MM.1S (cell line): ENCODE measurements at regions not wholly inside any gene's neighbourhood (a gene's known extent, or its start where the extent isn't known, plus 50 kb on each side); places are given as distances from the start of the nearest gene placed in this dataset.
"Not testable (repeated sequence)": the region's sequence is repeated elsewhere in the genome, so short reads cannot be mapped to it uniquely, and the experiment has no call there.

Experiments
- DNase-seq: peaks from one replicate; pipeline ENCODE4 v3.0.0-alpha.2; 2015
- H2AFZ ChIP-seq: fragments of 300-600 bp; sonication (generic); 2 replicates; pipeline ENCODE4 v1.6.0; 2016; ENCODE audit warnings: antibody characterized with exemption, low read length
- H3F3A ChIP-seq: fragments of 300-600 bp; sonication (generic); 2 replicates; pipeline ENCODE4 v1.6.1; 2016; ENCODE audit warnings: mild to moderate bottlenecking, antibody characterized with exemption, low read length, moderate library complexity, mixed read lengths; ENCODE audit not compliant: insufficient read depth
- H3K27ac ChIP-seq: fragments of 300-600 bp; sonication (generic); 2 replicates; pipeline ENCODE4 v1.5.1; 2016; ENCODE audit warnings: mild to moderate bottlenecking, low read length
- H3K27me3 ChIP-seq: fragments of 300-600 bp; sonication (generic); replicated peaks from 2 replicates; pipeline ENCODE4 v1.6.0; 2016; ENCODE audit warnings: low read length; ENCODE audit not compliant: insufficient read depth
- H3K36me3 ChIP-seq: fragments of 300-600 bp; sonication (generic); replicated peaks from 2 replicates; pipeline ENCODE4 v1.6.1; 2016; ENCODE audit warnings: mild to moderate bottlenecking, low read length, mixed read lengths; ENCODE audit not compliant: insufficient read depth
- H3K4me1 ChIP-seq: fragments of 300-600 bp; sonication (generic); 2 replicates; pipeline ENCODE4 v1.6.1; 2016; ENCODE audit warnings: low read length, mixed read lengths
- H3K4me2 ChIP-seq: fragments of 300-600 bp; sonication (generic); 2 replicates; pipeline ENCODE4 v1.6.0; 2016; ENCODE audit warnings: low read depth, low read length
- H3K4me3 ChIP-seq: fragments of 300-600 bp; sonication (generic); 2 replicates; pipeline ENCODE4 v1.5.1; 2016; ENCODE audit warnings: low read length, mixed read lengths
- H3K79me2 ChIP-seq: fragments of 300-600 bp; sonication (generic); 2 replicates; pipeline ENCODE4 v1.6.1; 2016; ENCODE audit warnings: mixed run types, low read length, mixed read lengths
- H3K9ac ChIP-seq: fragments of 300-600 bp; sonication (generic); 2 replicates; pipeline ENCODE4 v1.6.1; 2016; ENCODE audit warnings: low read length, mixed read lengths
- H3K9me2 ChIP-seq: fragments of 300-600 bp; sonication (generic); replicated peaks from 2 replicates; pipeline ENCODE4 v1.6.1; 2016; ENCODE audit warnings: mild to moderate bottlenecking, low read length, mixed read lengths; ENCODE audit not compliant: insufficient read depth
- H3K9me3 ChIP-seq: fragments of 300-600 bp; sonication (generic); replicated peaks from 2 replicates; pipeline ENCODE4 v1.6.1; 2016; ENCODE audit warnings: mild to moderate bottlenecking, low read length, mixed read lengths; ENCODE audit not compliant: insufficient read depth
- H4K20me1 ChIP-seq: fragments of 300-600 bp; sonication (generic); 2 replicates; pipeline ENCODE4 v1.6.1; 2016; ENCODE audit warnings: mild to moderate bottlenecking, low read length, moderate library complexity, mixed read lengths; ENCODE audit not compliant: insufficient read depth
- CTCF ChIP-seq: fragments of 300-600 bp; sonication (generic); IDR thresholded peaks from 2 replicates; pipeline ENCODE4 v1.5.1; 2016; ENCODE audit warnings: antibody characterized with exemption, low read length, mixed read lengths
- EZH2 ChIP-seq: fragments of 300-600 bp; sonication (generic); optimal IDR thresholded peaks from 2 replicates; pipeline ENCODE3; 2017; ENCODE audit warnings: low read depth, mild to moderate bottlenecking, antibody characterized with exemption, low read length, mixed read lengths
- EZH2phosphoT487 ChIP-seq: fragments of 300-600 bp; sonication (generic); IDR thresholded peaks from 2 replicates; pipeline ENCODE4 v1.6.1; 2018; ENCODE audit warnings: antibody characterized with exemption, low read length

- Histone ChIP-seq H3K9me2 (no peaks in the 10 kb centered on the region), H3F3A (no peaks in the 10 kb centered on the region), H4K20me1 (no peaks in the 10 kb centered on the region), H2AFZ (no peak overlapping the region), H3K4me2 (no peak overlapping the region), H3K9me3 (no peaks in the 10 kb centered on the region), H3K79me2 (no peaks in the 10 kb centered on the region), H3K27ac (no peak overlapping the region), H3K4me1 (no peaks in the 10 kb centered on the region), H3K36me3 (no peaks in the 10 kb centered on the region), H3K27me3 (no peaks in the 10 kb centered on the region), H3K9ac (no peak overlapping the region), H3K4me3 (no peak overlapping the region)
- DNase-seq = no peak
- TF ChIP-seq EZH2phosphoT487 (no peak), CTCF (no peak), EZH2 (no peak)
Measured at GRCh38 chr16:48059936-48060335, 95.9 kb downstream of the ABCC12 start.

GRCh38 chr16:48059190-48059589 lies 96.6 kb downstream of the ABCC12 start:
- not testable (repeated sequence) for H3K4me3 ChIP-seq, H3F3A ChIP-seq, H3K27ac ChIP-seq, H3K27me3 ChIP-seq, H3K4me1 ChIP-seq, H3K79me2 ChIP-seq, H4K20me1 ChIP-seq, H3K36me3 ChIP-seq, DNase-seq, H3K4me2 ChIP-seq, H2AFZ ChIP-seq, H3K9me3 ChIP-seq, H3K9ac ChIP-seq, H3K9me2 ChIP-seq

- H3F3A ChIP-seq = no peaks in the 10 kb centered on the region
- no peaks in the 10 kb centered on the region for H3K4me1 ChIP-seq
- H3K79me2 ChIP-seq = no peaks in the 10 kb centered on the region
- no peak overlapping the region for H3K27ac ChIP-seq
- H3K4me2 ChIP-seq = no peak overlapping the region
- H3K9me2 ChIP-seq = no peaks in the 10 kb centered on the region
- H3K9me3 ChIP-seq = no peaks in the 10 kb centered on the region
- no peaks in the 10 kb centered on the region for H3K36me3 ChIP-seq
- H3K4me3 ChIP-seq = no peak overlapping the region
- no peak for DNase-seq
- H3K27me3 ChIP-seq = no peaks in the 10 kb centered on the region
- no peaks in the 10 kb centered on the region for H4K20me1 ChIP-seq
- TF ChIP-seq EZH2 = no peak
- no peak for TF ChIP-seq CTCF
- TF ChIP-seq EZH2phosphoT487 = no peak
- no peak overlapping the region for H2AFZ ChIP-seq
- no peak overlapping the region for H3K9ac ChIP-seq
Measured at GRCh38 chr16:48057048-48057447, 98.7 kb downstream of the ABCC12 start.

- Histone ChIP-seq H3K9ac (no peak overlapping the region; the same call in 1 of the 2 replicates), H3K4me2 (peak overlapping the region; percentile 50), H3F3A (no peaks in the 10 kb centered on the region), H2AFZ (peak overlapping the region; percentile 10; the same call in 1 of the 2 replicates), H3K9me3 (no peaks in the 10 kb centered on the region), H4K20me1 (no peaks in the 10 kb centered on the region), H3K4me1 (no peaks in the 10 kb centered on the region), H3K27me3 (no peaks in the 10 kb centered on the region), H3K36me3 (no peaks in the 10 kb centered on the region), H3K27ac (no peak overlapping the region), H3K9me2 (no peaks in the 10 kb centered on the region), H3K4me3 (peak overlapping the region; percentile 40; the same call in 1 of the 2 replicates), H3K79me2 (no peaks in the 10 kb centered on the region)
- no peak for TF ChIP-seq EZH2
- TF ChIP-seq CTCF = peak; percentile 78
- peak; percentile 19 for DNase-seq
Measured at GRCh38 chr16:48054881-48055601, 100.8 kb downstream of the ABCC12 start.
